Astrocyte (in vitro differentiated cells and primary cell): ENCODE measurements at regions not wholly inside any gene's neighbourhood (a gene's known extent, or its start where the extent isn't known, plus 50 kb on each side); places are given as distances from the start of the nearest gene placed in this dataset.

Experiments
- DNase-seq: peaks from one replicate; pipeline ENCODE4 v3.0.0-alpha.2; 2010; ENCODE audit warnings: low read depth
- FAIRE-seq: peaks from 2 replicates; lab custom pipeline; 2011; peaks lifted over from hg19 to GRCh38; lab: Jason Lieb, UNC
- H2AFZ ChIP-seq: 2 replicates; pipeline ENCODE4 v1.6.0; 2012; ENCODE audit warnings: low read depth, low read length, inconsistent platforms
- H3K27ac ChIP-seq: 2 replicates; pipeline ENCODE4 v1.5.1; 2011; ENCODE audit warnings: low read depth, low read length, inconsistent platforms
- H3K27me3 ChIP-seq: 2 replicates; pipeline ENCODE4 v1.6.0; 2011; ENCODE audit warnings: low read length, inconsistent platforms; ENCODE audit not compliant: insufficient read depth
- H3K36me3 ChIP-seq: 2 replicates; pipeline ENCODE4 v1.5.1; 2011; ENCODE audit warnings: low read length, inconsistent platforms; ENCODE audit not compliant: insufficient read depth
- H3K4me1 ChIP-seq: 2 replicates; pipeline ENCODE4 v1.5.1; 2011; ENCODE audit warnings: low read length, inconsistent platforms; ENCODE audit not compliant: insufficient read depth
- H3K4me2 ChIP-seq: 2 replicates; pipeline ENCODE4 v1.6.0; 2012; ENCODE audit warnings: low read length, inconsistent platforms
- H3K4me3 ChIP-seq: 2 replicates; pipeline ENCODE4 v1.5.1; 2011; ENCODE audit warnings: low read depth, mild to moderate bottlenecking, low read length, inconsistent platforms; ENCODE audit not compliant: insufficient read depth
- H3K79me2 ChIP-seq: 2 replicates; pipeline ENCODE4 v1.6.0; 2012; ENCODE audit warnings: mild to moderate bottlenecking, low read length, inconsistent platforms; ENCODE audit not compliant: insufficient read depth
- H3K9ac ChIP-seq: 2 replicates; pipeline ENCODE4 v1.6.0; 2012; ENCODE audit warnings: mild to moderate bottlenecking, low read length, inconsistent platforms
- H3K9me3 ChIP-seq: 2 replicates; pipeline ENCODE4 v1.5.1; 2012; ENCODE audit warnings: low read depth, mild to moderate bottlenecking, low read length, inconsistent platforms; ENCODE audit not compliant: insufficient read depth
- H4K20me1 ChIP-seq: 2 replicates; pipeline ENCODE4 v1.6.0; 2012; ENCODE audit warnings: low read length, inconsistent platforms; ENCODE audit not compliant: insufficient read depth
- H3K27ac Mint-ChIP-seq: one replicate; pipeline ENCODE4 v1.8.0; 2021; ENCODE audit warnings: mild to moderate bottlenecking, mixed read lengths; ENCODE audit not compliant: unreplicated experiment
- H3K27me3 Mint-ChIP-seq: one replicate; pipeline ENCODE4 v1.8.0; 2021; ENCODE audit warnings: low read depth, mixed read lengths; ENCODE audit not compliant: unreplicated experiment
- H3K36me3 Mint-ChIP-seq: one replicate; pipeline ENCODE4 v1.8.0; 2021; ENCODE audit warnings: low read depth, mixed read lengths; ENCODE audit not compliant: unreplicated experiment
- H3K4me1 Mint-ChIP-seq: one replicate; pipeline ENCODE4 v1.8.0; 2021; ENCODE audit warnings: low read depth, mixed read lengths; ENCODE audit not compliant: unreplicated experiment
- H3K4me3 Mint-ChIP-seq: one replicate; pipeline ENCODE4 v1.8.0; 2021; ENCODE audit warnings: mild to moderate bottlenecking, moderate library complexity, mixed read lengths; ENCODE audit not compliant: unreplicated experiment
- H3K9me3 Mint-ChIP-seq: one replicate; pipeline ENCODE4 v1.8.0; 2021; ENCODE audit warnings: mild to moderate bottlenecking, mixed read lengths; ENCODE audit not compliant: unreplicated experiment
- EZH2 ChIP-seq: IDR thresholded peaks from 2 replicates; pipeline ENCODE4 v1.6.1; 2012; ENCODE audit warnings: mild to moderate bottlenecking, low read length, inconsistent platforms; ENCODE audit not compliant: insufficient read depth
- TF ChIP-seq, protein P1 (sequence below): IDR thresholded peaks from 2 replicates; pipeline ENCODE4 v1.5.1; 2011; ENCODE audit warnings: low read depth, mild to moderate bottlenecking, inconsistent platforms, low read length, moderate library complexity; ENCODE audit not compliant: insufficient read depth

DNA sequence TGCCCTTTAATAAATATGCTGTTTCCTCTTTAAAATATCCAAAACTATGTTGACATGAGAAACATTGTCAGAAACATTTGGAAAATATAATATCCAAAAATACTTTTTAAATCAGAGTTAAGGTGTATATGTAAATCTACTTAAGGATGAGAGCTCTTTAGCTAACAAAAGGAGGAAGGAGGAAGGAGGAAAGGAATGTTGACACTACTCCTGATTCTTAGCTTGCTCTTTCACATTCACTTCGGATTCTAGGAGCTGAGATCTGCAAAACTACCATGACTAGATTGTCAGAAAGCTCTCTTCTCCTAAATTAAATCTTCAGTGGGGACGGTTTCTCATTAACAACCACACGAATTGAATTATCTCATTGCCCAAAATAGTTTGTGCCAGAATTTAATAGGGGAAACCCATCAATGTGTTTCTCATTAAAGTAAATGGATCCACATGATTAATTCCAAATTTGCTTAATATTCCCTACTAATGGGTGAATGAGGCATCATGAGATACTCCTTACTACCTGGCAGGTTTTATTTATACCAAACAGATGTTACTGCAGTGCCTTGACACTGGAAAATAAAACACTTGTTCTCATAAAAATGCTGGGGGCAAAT, 509.1 kb downstream of the MBD2 start:
- Histone ChIP-seq H3K36me3 (no peaks in the 10 kb centered on the region), H2AFZ (no peak overlapping the region), H3K9me3 (no peaks in the 10 kb centered on the region), H3K27ac (no peak overlapping the region), H3K4me1 (no peaks in the 10 kb centered on the region), H3K9ac (no peak overlapping the region), H4K20me1 (no peaks in the 10 kb centered on the region), H3K4me2 (no peak overlapping the region), H3K27me3 (no peaks in the 10 kb centered on the region), H3K4me3 (no peak overlapping the region), H3K79me2 (no peaks in the 10 kb centered on the region)
- Mint-ChIP-seq H3K4me1 (no peaks in the 10 kb centered on the region), H3K4me3 (no peak overlapping the region), H3K27me3 (no peaks in the 10 kb centered on the region), H3K9me3 (no peaks in the 10 kb centered on the region), H3K27ac (no peak overlapping the region), H3K36me3 (no peaks in the 10 kb centered on the region)
- DNase-seq (no peak), FAIRE-seq (no peak)
- TF ChIP-seq, protein P1, sequence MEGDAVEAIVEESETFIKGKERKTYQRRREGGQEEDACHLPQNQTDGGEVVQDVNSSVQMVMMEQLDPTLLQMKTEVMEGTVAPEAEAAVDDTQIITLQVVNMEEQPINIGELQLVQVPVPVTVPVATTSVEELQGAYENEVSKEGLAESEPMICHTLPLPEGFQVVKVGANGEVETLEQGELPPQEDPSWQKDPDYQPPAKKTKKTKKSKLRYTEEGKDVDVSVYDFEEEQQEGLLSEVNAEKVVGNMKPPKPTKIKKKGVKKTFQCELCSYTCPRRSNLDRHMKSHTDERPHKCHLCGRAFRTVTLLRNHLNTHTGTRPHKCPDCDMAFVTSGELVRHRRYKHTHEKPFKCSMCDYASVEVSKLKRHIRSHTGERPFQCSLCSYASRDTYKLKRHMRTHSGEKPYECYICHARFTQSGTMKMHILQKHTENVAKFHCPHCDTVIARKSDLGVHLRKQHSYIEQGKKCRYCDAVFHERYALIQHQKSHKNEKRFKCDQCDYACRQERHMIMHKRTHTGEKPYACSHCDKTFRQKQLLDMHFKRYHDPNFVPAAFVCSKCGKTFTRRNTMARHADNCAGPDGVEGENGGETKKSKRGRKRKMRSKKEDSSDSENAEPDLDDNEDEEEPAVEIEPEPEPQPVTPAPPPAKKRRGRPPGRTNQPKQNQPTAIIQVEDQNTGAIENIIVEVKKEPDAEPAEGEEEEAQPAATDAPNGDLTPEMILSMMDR = no peak
- TF ChIP-seq EZH2 = no peak

DNA sequence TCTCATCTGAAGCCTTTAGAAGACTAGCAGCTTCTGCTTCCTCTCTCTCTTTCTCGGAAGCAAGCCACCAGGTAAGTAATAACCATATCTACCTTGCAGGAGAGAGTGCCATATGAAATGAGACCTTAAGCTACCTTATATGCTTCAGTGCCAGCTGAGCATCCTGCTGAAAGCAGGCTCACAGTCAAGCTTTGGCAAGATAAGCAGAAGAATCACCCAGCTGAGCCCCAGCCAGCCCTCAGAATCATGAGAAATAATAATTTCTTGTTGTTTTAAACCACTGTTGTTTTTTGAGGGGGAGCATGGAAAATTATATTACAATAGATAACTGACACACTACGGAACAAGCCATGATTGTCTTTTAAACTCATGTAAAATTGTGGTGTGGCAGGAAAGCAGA, 514.4 kb downstream of the MBD2 start:
- Histone ChIP-seq H2AFZ (no peak overlapping the region), H3K79me2 (no peaks in the 10 kb centered on the region), H3K9ac (no peak overlapping the region), H3K4me2 (no peak overlapping the region), H3K9me3 (no peaks in the 10 kb centered on the region), H3K36me3 (no peaks in the 10 kb centered on the region), H3K4me1 (no peaks in the 10 kb centered on the region), H3K27me3 (no peaks in the 10 kb centered on the region), H3K4me3 (no peak overlapping the region), H3K27ac (no peak overlapping the region), H4K20me1 (no peaks in the 10 kb centered on the region)
- no peaks in the 10 kb centered on the region for H3K27me3 Mint-ChIP-seq
- H3K9me3 Mint-ChIP-seq = no peaks in the 10 kb centered on the region
- H3K4me1 Mint-ChIP-seq = no peaks in the 10 kb centered on the region
- H3K36me3 Mint-ChIP-seq = no peaks in the 10 kb centered on the region
- no peak overlapping the region for H3K27ac Mint-ChIP-seq
- TF ChIP-seq, protein P1 = no peak
- TF ChIP-seq EZH2 = no peak
- H3K4me3 Mint-ChIP-seq = no peak overlapping the region
- no peak for FAIRE-seq
- DNase-seq = no peak

DNA sequence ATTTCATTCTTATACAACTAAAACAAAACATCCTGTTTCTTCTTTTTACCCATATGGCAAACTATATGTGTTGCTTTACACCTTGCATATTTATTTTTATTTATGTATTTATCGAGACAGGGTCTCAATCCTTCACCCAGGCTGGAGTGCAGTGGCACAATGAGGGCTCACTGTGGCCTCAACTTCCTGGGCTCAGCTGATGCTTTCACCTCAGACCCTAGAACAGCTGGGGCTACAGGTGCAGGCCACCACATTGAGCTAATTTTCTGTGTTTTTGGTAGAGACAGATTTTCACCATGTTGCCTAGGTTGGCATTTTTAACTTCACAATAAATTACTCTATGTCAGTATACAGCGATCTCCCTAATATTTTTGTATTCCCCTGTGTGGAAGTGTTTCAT, 522.0 kb downstream of the MBD2 start:
- DNase-seq (no peak), FAIRE-seq (no peak)
- H3K36me3 ChIP-seq = no peaks in the 10 kb centered on the region
- H3K27ac Mint-ChIP-seq = no peak overlapping the region
- no peaks in the 10 kb centered on the region for H3K79me2 ChIP-seq
- no peaks in the 10 kb centered on the region for H3K36me3 Mint-ChIP-seq
- H3K4me1 Mint-ChIP-seq = no peaks in the 10 kb centered on the region
- no peak overlapping the region for H3K4me2 ChIP-seq
- no peaks in the 10 kb centered on the region for H3K4me1 ChIP-seq
- no peaks in the 10 kb centered on the region for H3K27me3 ChIP-seq
- no peak overlapping the region for H3K9ac ChIP-seq
- H2AFZ ChIP-seq = no peak overlapping the region
- no peaks in the 10 kb centered on the region for H3K9me3 Mint-ChIP-seq
- no peaks in the 10 kb centered on the region for H3K27me3 Mint-ChIP-seq
- no peak overlapping the region for H3K27ac ChIP-seq
- H4K20me1 ChIP-seq = no peaks in the 10 kb centered on the region
- no peaks in the 10 kb centered on the region for H3K9me3 ChIP-seq
- TF ChIP-seq, protein P1 = no peak
- no peak for TF ChIP-seq EZH2
- no peak overlapping the region for H3K4me3 Mint-ChIP-seq
- no peak overlapping the region for H3K4me3 ChIP-seq
